ENCODE measurements at regions not wholly inside any gene's neighbourhood (a gene's known extent, or its start where the extent isn't known, plus 50 kb on each side); places are given as distances from the start of the nearest gene placed in this dataset.

GRCh38 chr20:61054411-61054810 lies 197.7 kb upstream of the CDH4 start:
- no peak overlapping the region for H3K4me3 ChIP-seq (ENCODE audit: low read length in 2 of 2)
- no peaks in the 10 kb centered on the region for H3K4me1 ChIP-seq (ENCODE audit: control insufficient read depth in 1 of 2, insufficient read depth in 2 of 2, low read length in 2 of 2)
- H3K27me3 ChIP-seq (ENCODE audit: control insufficient read depth in 1 of 2, insufficient read depth in 2 of 2, low read length in 1 of 2) = no peaks in the 10 kb centered on the region
- H3K9me3 ChIP-seq (ENCODE audit: control insufficient read depth, low read length) = no peaks in the 10 kb centered on the region
- no peak for ATAC-seq (ENCODE audit: low FRiP score)
- 69 to 71% methylated on average over 9 of the region's 9 CpGs for WGBS, 2 donors
- no peak overlapping the region for H3K27ac ChIP-seq (ENCODE audit: low read depth in 1 of 2, low read length in 2 of 2)
- H3K36me3 ChIP-seq (ENCODE audit: control insufficient read depth in 1 of 2, insufficient read depth in 2 of 2, low read length in 1 of 2) = no peaks in the 10 kb centered on the region
- intact Hi-C loops (cut with DNase I) = no loop called here
- no peak for DNase-seq

DNA sequence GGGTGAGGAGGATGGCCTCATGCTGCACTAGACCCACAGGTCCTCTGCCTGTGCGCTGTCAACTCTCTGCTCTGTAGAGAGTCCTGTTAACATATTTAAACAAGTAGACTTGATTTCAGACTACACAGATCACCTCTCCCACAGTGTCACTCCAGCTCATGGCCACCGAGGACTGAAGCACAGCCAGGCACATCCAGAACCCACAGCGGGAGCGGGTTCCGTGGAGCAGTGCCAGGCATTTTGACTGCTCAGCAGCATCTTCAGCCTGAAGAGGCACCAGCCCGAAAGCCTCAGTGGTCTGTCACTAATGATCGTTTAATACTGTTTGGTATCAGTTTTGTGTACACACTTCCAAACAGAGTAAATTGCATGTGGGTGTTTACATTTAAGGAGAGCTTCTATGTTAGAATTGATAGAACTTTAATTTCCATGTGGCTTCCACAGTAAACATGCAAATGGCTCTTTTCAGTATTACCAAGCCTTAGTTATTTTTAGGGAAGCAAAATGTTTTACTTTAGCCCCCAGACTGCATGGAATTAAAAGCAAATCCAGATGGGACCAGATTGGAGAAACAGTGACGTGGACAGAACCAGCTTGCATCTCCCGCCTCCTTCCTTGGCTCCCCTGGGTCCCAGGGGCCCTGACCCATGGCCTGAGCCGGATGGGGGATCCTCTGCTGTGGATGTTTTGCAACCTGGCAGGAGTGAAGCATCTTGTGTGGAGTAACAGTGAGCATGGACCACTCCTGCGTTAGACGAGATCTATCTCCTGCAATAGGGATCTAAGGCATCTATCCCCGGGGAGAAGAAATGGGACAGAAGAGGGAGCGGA lies 196.7 kb upstream of the CDH4 start:
- ATAC-seq (ENCODE audit: low FRiP score) = no peak
- H3K36me3 ChIP-seq (ENCODE audit: control insufficient read depth in 1 of 2, insufficient read depth in 2 of 2, low read length in 1 of 2) = no peaks in the 10 kb centered on the region
- H3K27ac ChIP-seq (ENCODE audit: low read depth in 1 of 2, low read length in 2 of 2) = no peak overlapping the region
- H3K4me1 ChIP-seq (ENCODE audit: control insufficient read depth in 1 of 2, insufficient read depth in 2 of 2, low read length in 2 of 2) = no peaks in the 10 kb centered on the region
- DNase-seq = no peak
- no peak overlapping the region for H3K4me3 ChIP-seq (ENCODE audit: low read length in 2 of 2)
- no peaks in the 10 kb centered on the region for H3K9me3 ChIP-seq (ENCODE audit: control insufficient read depth, low read length)
- WGBS, 2 donors = 53 to 68% methylated on average over 14 of the region's 14 CpGs
- intact Hi-C loops (cut with DNase I) = no loop called here
- H3K27me3 ChIP-seq (ENCODE audit: control insufficient read depth in 1 of 2, insufficient read depth in 2 of 2, low read length in 1 of 2) = no peaks in the 10 kb centered on the region

DNA sequence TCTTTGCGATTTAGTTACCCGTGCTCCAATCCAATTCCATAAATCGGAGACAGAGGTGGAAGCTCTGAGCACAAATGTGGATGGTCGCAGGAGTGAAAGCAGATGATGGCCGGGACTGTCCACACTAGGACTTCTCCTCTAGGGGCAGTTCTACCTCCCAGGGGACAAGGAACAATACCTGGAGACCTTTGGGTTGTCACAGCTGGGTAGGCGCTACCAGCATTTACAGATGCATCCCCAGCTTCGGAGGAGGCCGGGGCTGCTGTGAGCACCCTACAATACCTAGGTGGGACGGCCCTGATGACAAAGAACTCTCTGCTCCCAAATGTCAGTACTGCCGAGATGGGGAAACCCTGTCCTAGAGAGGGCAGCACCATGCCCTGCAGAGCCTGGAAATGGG lies 195.9 kb upstream of the CDH4 start:
- whole genome bisulfite sequencing, 2 donors = 80 to 83% methylated on average over 10 of the region's 10 CpGs
- Histone ChIP-seq H3K4me3 (ENCODE audit: low read length in 2 of 2) (no peak overlapping the region), H3K9me3 (ENCODE audit: control insufficient read depth, low read length) (no peaks in the 10 kb centered on the region), H3K36me3 (ENCODE audit: control insufficient read depth in 1 of 2, insufficient read depth in 2 of 2, low read length in 1 of 2) (no peaks in the 10 kb centered on the region), H3K4me1 (ENCODE audit: control insufficient read depth in 1 of 2, insufficient read depth in 2 of 2, low read length in 2 of 2) (no peaks in the 10 kb centered on the region), H3K27ac (ENCODE audit: low read depth in 1 of 2, low read length in 2 of 2) (no peak overlapping the region), H3K27me3 (ENCODE audit: control insufficient read depth in 1 of 2, insufficient read depth in 2 of 2, low read length in 1 of 2) (no peaks in the 10 kb centered on the region)
- intact Hi-C loops (cut with DNase I) = no loop called here
- no peak for ATAC-seq (ENCODE audit: low FRiP score)
- DNase-seq = no peak

GRCh38 chr20:61056627-61057442 lies 195.2 kb upstream of the CDH4 start:
- Histone ChIP-seq H3K36me3 (ENCODE audit: control insufficient read depth in 1 of 2, insufficient read depth in 2 of 2, low read length in 1 of 2) (no peaks in the 10 kb centered on the region), H3K4me3 (ENCODE audit: low read length in 2 of 2) (no peak overlapping the region), H3K9me3 (ENCODE audit: control insufficient read depth, low read length) (no peaks in the 10 kb centered on the region), H3K27ac (ENCODE audit: low read depth in 1 of 2, low read length in 2 of 2) (no peak overlapping the region), H3K4me1 (ENCODE audit: control insufficient read depth in 1 of 2, insufficient read depth in 2 of 2, low read length in 2 of 2) (no peaks in the 10 kb centered on the region), H3K27me3 (ENCODE audit: control insufficient read depth in 1 of 2, insufficient read depth in 2 of 2, low read length in 1 of 2) (no peaks in the 10 kb centered on the region)
- DNase-seq (no peak), ATAC-seq (ENCODE audit: low FRiP score) (no peak)
- intact Hi-C loops (cut with DNase I) = no loop called here
- 57 to 64% methylated on average over 16 of the region's 16 CpGs for WGBS, 2 donors

- Histone ChIP-seq H3K27ac (ENCODE audit: low read depth in 1 of 2, low read length in 2 of 2) (no peak overlapping the region), H3K27me3 (ENCODE audit: control insufficient read depth in 1 of 2, insufficient read depth in 2 of 2, low read length in 1 of 2) (no peaks in the 10 kb centered on the region), H3K4me3 (ENCODE audit: low read length in 2 of 2) (no peak overlapping the region), H3K4me1 (ENCODE audit: control insufficient read depth in 1 of 2, insufficient read depth in 2 of 2, low read length in 2 of 2) (no peaks in the 10 kb centered on the region), H3K9me3 (ENCODE audit: control insufficient read depth, low read length) (no peaks in the 10 kb centered on the region), H3K36me3 (ENCODE audit: control insufficient read depth in 1 of 2, insufficient read depth in 2 of 2, low read length in 1 of 2) (no peaks in the 10 kb centered on the region)
- DNase-seq = no peak
- ATAC-seq (ENCODE audit: low FRiP score) = no peak
- intact Hi-C loops (cut with DNase I) = no loop called here
- WGBS, 2 donors = 64 to 67% methylated on average over 20 of the region's 20 CpGs
Measured at GRCh38 chr20:61057443-61058121, 194.5 kb upstream of the CDH4 start.

DNA sequence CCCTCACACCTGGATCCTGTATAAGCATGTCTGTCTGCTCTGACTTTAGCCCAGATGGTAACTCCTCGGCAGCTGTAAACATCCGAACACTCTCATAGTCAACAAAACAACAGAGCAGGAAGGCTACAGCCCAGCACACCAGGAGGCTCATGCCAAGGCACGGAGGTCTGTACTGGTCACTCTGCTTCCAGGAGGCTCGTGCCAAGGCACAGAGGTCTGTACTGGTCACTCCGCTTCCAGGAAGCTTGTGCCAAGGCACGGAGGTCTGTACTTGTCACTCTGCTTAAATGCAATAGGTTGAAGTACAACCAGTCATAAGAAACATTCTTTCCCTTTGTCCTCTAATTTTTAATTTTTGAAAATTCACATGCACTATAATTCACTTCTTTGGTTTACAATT lies 190.1 kb upstream of the CDH4 start:
- intact Hi-C loops (cut with DNase I) = loop anchor here in 1 of 2 donors (10.0 kb wide), 1 partner anchor 63 kb away; no protein-coding TSS in a partner anchor
- Histone ChIP-seq H3K36me3 (ENCODE audit: control insufficient read depth in 1 of 2, insufficient read depth in 2 of 2, low read length in 1 of 2) (no peaks in the 10 kb centered on the region), H3K27me3 (ENCODE audit: control insufficient read depth in 1 of 2, insufficient read depth in 2 of 2, low read length in 1 of 2) (no peaks in the 10 kb centered on the region), H3K4me3 (ENCODE audit: low read length in 2 of 2) (no peak overlapping the region), H3K4me1 (ENCODE audit: control insufficient read depth in 1 of 2, insufficient read depth in 2 of 2, low read length in 2 of 2) (no peaks in the 10 kb centered on the region), H3K27ac (ENCODE audit: low read depth in 1 of 2, low read length in 2 of 2) (no peak overlapping the region), H3K9me3 (ENCODE audit: control insufficient read depth, low read length) (no peaks in the 10 kb centered on the region)
- DNase-seq (no peak), ATAC-seq (ENCODE audit: low FRiP score) (no peak)
- 40 to 64% methylated on average over 6 of the region's 6 CpGs for WGBS, 2 donors

DNA sequence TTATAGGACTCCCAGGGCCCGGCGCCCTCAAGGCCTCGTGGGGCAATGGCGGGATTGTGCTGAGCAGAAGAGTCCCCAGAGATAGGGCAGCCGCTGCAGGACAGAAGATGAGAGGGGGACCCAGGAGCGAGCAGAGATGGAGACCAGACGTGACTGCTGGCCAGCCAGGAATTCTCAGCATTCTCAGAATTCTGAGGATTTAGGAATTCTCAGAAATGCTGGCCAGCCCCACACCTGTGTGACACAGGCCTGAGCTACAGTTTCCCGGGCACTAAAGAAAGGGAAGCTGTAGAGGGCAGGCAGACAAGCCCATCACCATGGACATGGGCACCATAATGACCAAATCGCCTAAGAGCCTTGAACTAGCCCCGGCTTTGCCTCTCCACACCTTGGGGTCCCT lies 186.2 kb upstream of the CDH4 start:
- Histone ChIP-seq H3K9me3 (ENCODE audit: control insufficient read depth, low read length) (peaks cover 5% of the 10 kb centered on the region), H3K36me3 (ENCODE audit: control insufficient read depth in 1 of 2, insufficient read depth in 2 of 2, low read length in 1 of 2) (no peaks in the 10 kb centered on the region), H3K4me1 (ENCODE audit: control insufficient read depth in 1 of 2, insufficient read depth in 2 of 2, low read length in 2 of 2) (no peaks in the 10 kb centered on the region), H3K4me3 (ENCODE audit: low read length in 2 of 2) (no peak overlapping the region), H3K27me3 (ENCODE audit: control insufficient read depth in 1 of 2, insufficient read depth in 2 of 2, low read length in 1 of 2) (no peaks in the 10 kb centered on the region), H3K27ac (ENCODE audit: low read depth in 1 of 2, low read length in 2 of 2) (no peak overlapping the region)
- intact Hi-C loops (cut with DNase I) = loop anchor here in 1 of 2 donors (10.0 kb wide), 1 partner anchor 59 kb away; no protein-coding TSS in a partner anchor
- 59 to 66% methylated on average over 10 of the region's 10 CpGs for WGBS, 2 donors
- DNase-seq = no peak
- ATAC-seq (ENCODE audit: low FRiP score) = no peak

DNA sequence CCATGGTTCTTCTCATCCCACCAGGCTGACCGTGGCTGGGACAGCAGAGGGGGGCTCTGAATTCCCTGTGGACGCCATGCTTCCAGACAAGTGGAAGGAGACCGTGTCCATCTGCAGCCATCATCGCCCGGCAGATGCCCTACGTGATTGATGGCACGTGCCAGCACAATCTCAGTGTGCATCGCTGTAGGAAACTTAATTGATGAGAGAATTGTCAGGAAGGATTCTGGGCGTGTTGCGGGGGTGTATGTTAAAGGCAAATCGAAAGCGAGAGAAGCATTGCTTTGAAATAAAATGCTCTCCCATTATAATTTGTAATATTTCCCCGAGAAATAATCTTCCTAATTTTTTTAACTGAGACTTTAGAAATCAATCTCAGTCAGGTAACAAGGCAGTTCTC lies 185.5 kb upstream of the CDH4 start:
- H3K27me3 ChIP-seq (ENCODE audit: control insufficient read depth in 1 of 2, insufficient read depth in 2 of 2, low read length in 1 of 2) = no peaks in the 10 kb centered on the region
- peaks cover 5% of the 10 kb centered on the region for H3K9me3 ChIP-seq (ENCODE audit: control insufficient read depth, low read length)
- H3K4me1 ChIP-seq (ENCODE audit: control insufficient read depth in 1 of 2, insufficient read depth in 2 of 2, low read length in 2 of 2) = no peaks in the 10 kb centered on the region
- DNase-seq (no peak), ATAC-seq (ENCODE audit: low FRiP score) (no peak)
- intact Hi-C loops (cut with DNase I) = loop anchor here in 1 of 2 donors (10.0 kb wide), 1 partner anchor 58 kb away; no protein-coding TSS in a partner anchor
- H3K36me3 ChIP-seq (ENCODE audit: control insufficient read depth in 1 of 2, insufficient read depth in 2 of 2, low read length in 1 of 2) = no peaks in the 10 kb centered on the region
- no peak overlapping the region for H3K27ac ChIP-seq (ENCODE audit: low read depth in 1 of 2, low read length in 2 of 2)
- 70 to 71% methylated on average over 13 of the region's 13 CpGs for WGBS, 2 donors
- no peak overlapping the region for H3K4me3 ChIP-seq (ENCODE audit: low read length in 2 of 2)
